Activated naive CD4-positive, alpha-beta T cell treated with anti-CD3 and anti-CD28 coated beads for 36 hours (primary cell): ENCODE measurements at regions not wholly inside any gene's neighbourhood (a gene's known extent, or its start where the extent isn't known, plus 50 kb on each side); places are given as distances from the start of the nearest gene placed in this dataset.

Experiments used
- CTCF ChIA-PET: fragments of 350-600 bp; sonication (Branson Sonifier 250); formaldehyde crosslinking; loops from one replicate; lab custom pipeline; 2021; ENCODE audit warnings: antibody characterized with exemption; lab: Charles Lee
- DNase-seq: peaks from one replicate; pipeline ENCODE4 v3.0.0-alpha.2; 2020
- H3K27ac Mint-ChIP-seq: one replicate; pipeline ENCODE4 v1.8.0; 2021; ENCODE audit warnings: mild to moderate bottlenecking, mixed read lengths
- H3K27me3 Mint-ChIP-seq: one replicate; pipeline ENCODE4 v1.8.0; 2021; ENCODE audit warnings: low read depth, mixed read lengths
- H3K36me3 Mint-ChIP-seq: one replicate; pipeline ENCODE4 v1.8.0; 2021; ENCODE audit warnings: low read depth, mixed read lengths
- H3K4me1 Mint-ChIP-seq: one replicate; pipeline ENCODE4 v1.8.0; 2021; ENCODE audit warnings: low read depth, mixed read lengths
- H3K4me3 Mint-ChIP-seq: one replicate; pipeline ENCODE4 v1.8.0; 2021; ENCODE audit warnings: mild to moderate bottlenecking, moderate library complexity, mixed read lengths
- H3K9me3 Mint-ChIP-seq: one replicate; pipeline ENCODE4 v1.8.0; 2021; ENCODE audit warnings: mixed read lengths
- intact Hi-C: fragments of 100-400 bp; cut with micrococcal nuclease; formaldehyde crosslinking; loops from one replicate; pipeline ENCODE4 v1.15.1; 2023

GRCh38 chr16:79668502-79668901, 68.0 kb upstream of the MAF start:
- Mint-ChIP-seq H3K4me3 (no peak overlapping the region), H3K27ac (no peak overlapping the region), H3K36me3 (no peaks in the 10 kb centered on the region), H3K4me1 (no peaks in the 10 kb centered on the region), H3K9me3 (peaks cover 10% of the 10 kb centered on the region), H3K27me3 (peaks cover 2% of the 10 kb centered on the region)
- DNase-seq: peak; percentile 6
- intact Hi-C loops: no loop called here
- CTCF ChIA-PET: no interaction called here

- H3K27ac Mint-ChIP-seq: no peak overlapping the region
- no peaks in the 10 kb centered on the region for H3K36me3 Mint-ChIP-seq
- intact Hi-C loops: no loop called here
- DNase-seq: no peak
- peaks cover 10% of the 10 kb centered on the region for H3K9me3 Mint-ChIP-seq
- H3K4me1 Mint-ChIP-seq: no peaks in the 10 kb centered on the region
- CTCF ChIA-PET: no interaction called here
- no peak overlapping the region for H3K4me3 Mint-ChIP-seq
- H3K27me3 Mint-ChIP-seq: peaks cover 2% of the 10 kb centered on the region
Observed at GRCh38 chr16:79665970-79666369, 65.4 kb upstream of the MAF start.

- intact Hi-C loops: no loop called here
- no peak overlapping the region for H3K27ac Mint-ChIP-seq
- no peak for DNase-seq
- peaks cover 2% of the 10 kb centered on the region for H3K27me3 Mint-ChIP-seq
- no peaks in the 10 kb centered on the region for H3K36me3 Mint-ChIP-seq
- no peaks in the 10 kb centered on the region for H3K4me1 Mint-ChIP-seq
- CTCF ChIA-PET: interaction anchor here (0.6 kb wide), 1 partner anchor 51 kb away, joined by 3 read pairs; no protein-coding TSS in a partner anchor
- no peak overlapping the region for H3K4me3 Mint-ChIP-seq
- peaks cover 3% of the 10 kb centered on the region for H3K9me3 Mint-ChIP-seq
Observed at GRCh38 chr16:79664407-79664806, 63.9 kb upstream of the MAF start.

GRCh38 chr16:79662669-79663313, 62.3 kb upstream of the MAF start:
- H3K36me3 Mint-ChIP-seq: no peaks in the 10 kb centered on the region
- H3K4me1 Mint-ChIP-seq: no peaks in the 10 kb centered on the region
- no peak overlapping the region for H3K4me3 Mint-ChIP-seq
- no peaks in the 10 kb centered on the region for H3K27me3 Mint-ChIP-seq
- CTCF ChIA-PET: no interaction called here
- intact Hi-C loops: no loop called here
- no peak for DNase-seq
- no peak overlapping the region for H3K27ac Mint-ChIP-seq
- H3K9me3 Mint-ChIP-seq: no peaks in the 10 kb centered on the region

GRCh38 chr16:79662122-79662521, 61.6 kb upstream of the MAF start:
- Mint-ChIP-seq H3K4me3 (no peak overlapping the region), H3K36me3 (no peaks in the 10 kb centered on the region), H3K27me3 (no peaks in the 10 kb centered on the region), H3K4me1 (no peaks in the 10 kb centered on the region), H3K9me3 (no peaks in the 10 kb centered on the region), H3K27ac (no peak overlapping the region)
- CTCF ChIA-PET: no interaction called here
- intact Hi-C loops: no loop called here
- DNase-seq: no peak

GRCh38 chr16:79661578-79661977, 61.0 kb upstream of the MAF start:
- intact Hi-C loops: no loop called here
- Mint-ChIP-seq H3K27ac (no peak overlapping the region), H3K36me3 (no peaks in the 10 kb centered on the region), H3K4me3 (no peak overlapping the region), H3K9me3 (no peaks in the 10 kb centered on the region), H3K27me3 (no peaks in the 10 kb centered on the region), H3K4me1 (no peaks in the 10 kb centered on the region)
- DNase-seq: no peak
- CTCF ChIA-PET: no interaction called here

- H3K4me3 Mint-ChIP-seq: no peak overlapping the region
- no peak for DNase-seq
- CTCF ChIA-PET: no interaction called here
- intact Hi-C loops: no loop called here
- no peaks in the 10 kb centered on the region for H3K4me1 Mint-ChIP-seq
- no peak overlapping the region for H3K27ac Mint-ChIP-seq
- H3K36me3 Mint-ChIP-seq: no peaks in the 10 kb centered on the region
- H3K27me3 Mint-ChIP-seq: no peaks in the 10 kb centered on the region
- no peaks in the 10 kb centered on the region for H3K9me3 Mint-ChIP-seq
Observed at GRCh38 chr16:79659344-79659743, 58.8 kb upstream of the MAF start.

- Mint-ChIP-seq H3K27me3 (no peaks in the 10 kb centered on the region), H3K36me3 (no peaks in the 10 kb centered on the region), H3K4me1 (no peaks in the 10 kb centered on the region), H3K27ac (no peak overlapping the region), H3K4me3 (no peak overlapping the region), H3K9me3 (no peaks in the 10 kb centered on the region)
- intact Hi-C loops: no loop called here
- CTCF ChIA-PET: no interaction called here
- no peak for DNase-seq
Observed at GRCh38 chr16:79658301-79659033, 57.9 kb upstream of the MAF start.

- DNase-seq: no peak
- no peaks in the 10 kb centered on the region for H3K4me1 Mint-ChIP-seq
- H3K27me3 Mint-ChIP-seq: no peaks in the 10 kb centered on the region
- no peak overlapping the region for H3K4me3 Mint-ChIP-seq
- H3K9me3 Mint-ChIP-seq: no peaks in the 10 kb centered on the region
- CTCF ChIA-PET: no interaction called here
- intact Hi-C loops: no loop called here
- no peaks in the 10 kb centered on the region for H3K36me3 Mint-ChIP-seq
- H3K27ac Mint-ChIP-seq: no peak overlapping the region
Observed at GRCh38 chr16:79656553-79657115, 56.1 kb upstream of the MAF start.

- H3K36me3 Mint-ChIP-seq: no peaks in the 10 kb centered on the region
- no peak overlapping the region for H3K27ac Mint-ChIP-seq
- CTCF ChIA-PET: interaction anchor here (1.2 kb wide), 1 partner anchor 14 kb away, joined by 3 read pairs; no protein-coding TSS in a partner anchor
- no peaks in the 10 kb centered on the region for H3K27me3 Mint-ChIP-seq
- H3K4me3 Mint-ChIP-seq: no peak overlapping the region
- H3K4me1 Mint-ChIP-seq: no peaks in the 10 kb centered on the region
- DNase-seq: no peak
- intact Hi-C loops: no loop called here
- H3K9me3 Mint-ChIP-seq: no peaks in the 10 kb centered on the region
Observed at GRCh38 chr16:79653373-79653891, 52.9 kb upstream of the MAF start.

- H3K4me1 Mint-ChIP-seq: no peaks in the 10 kb centered on the region
- intact Hi-C loops: no loop called here
- no peaks in the 10 kb centered on the region for H3K36me3 Mint-ChIP-seq
- H3K27ac Mint-ChIP-seq: no peak overlapping the region
- CTCF ChIA-PET: no interaction called here
- H3K4me3 Mint-ChIP-seq: no peak overlapping the region
- H3K27me3 Mint-ChIP-seq: no peaks in the 10 kb centered on the region
- no peak for DNase-seq
- H3K9me3 Mint-ChIP-seq: no peaks in the 10 kb centered on the region
Observed at GRCh38 chr16:79651363-79651762, 50.8 kb upstream of the MAF start.
